Kidney tubule cell (primary cell): ENCODE measurements at regions not wholly inside any gene's neighbourhood (a gene's known extent, or its start where the extent isn't known, plus 50 kb on each side); places are given as distances from the start of the nearest gene placed in this dataset.
"Not testable (repeated sequence)": the region's sequence is repeated elsewhere in the genome, so short reads cannot be mapped to it uniquely, and the experiment has no call there.

Experiments
- DNase-seq: peaks from one replicate; pipeline ENCODE4 v3.0.0-alpha.2; 2018; ENCODE audit warnings: low spot score

GRCh38 chr21:23982546-23982945 is 1624.7 kb downstream of the MRPL39 start:
- DNase-seq, result no peak

- no peak for DNase-seq
Measured at GRCh38 chr21:23977971-23978370, 1629.3 kb downstream of the MRPL39 start.

GRCh38 chr21:23968722-23969647 is 1638.3 kb downstream of the MRPL39 start:
- peak; percentile 37 for DNase-seq

- no peak for DNase-seq
Measured at GRCh38 chr21:23968008-23968407, 1639.3 kb downstream of the MRPL39 start.

GRCh38 chr21:23963454-23963853 is 1643.8 kb downstream of the MRPL39 start:
- no peak for DNase-seq

- DNase-seq, result no peak
Measured at GRCh38 chr21:23960769-23961168, 1646.5 kb downstream of the MRPL39 start.

GRCh38 chr21:23955135-23955843 is 1652.0 kb downstream of the MRPL39 start:
- no peak for DNase-seq

GRCh38 chr21:23952269-23952668 is 1655.0 kb downstream of the MRPL39 start:
- DNase-seq, result no peak

GRCh38 chr21:23951251-23951650 is 1656.0 kb downstream of the MRPL39 start:
- DNase-seq, result peak; percentile 23

- no peak for DNase-seq
Measured at GRCh38 chr21:23950344-23950743, 1656.9 kb downstream of the MRPL39 start.

- no peak for DNase-seq
Measured at GRCh38 chr21:23949493-23949892, 1657.8 kb downstream of the MRPL39 start.

- no peak for DNase-seq
Measured at GRCh38 chr21:23939369-23940065, 1667.8 kb downstream of the MRPL39 start.

GRCh38 chr21:23936991-23937390 is 1670.3 kb downstream of the MRPL39 start:
- no peak for DNase-seq

- DNase-seq, result no peak
Measured at GRCh38 chr21:23936224-23936623, 1671.1 kb downstream of the MRPL39 start.

GRCh38 chr21:23930565-23930964 is 1676.7 kb downstream of the MRPL39 start:
- no peak for DNase-seq

GRCh38 chr21:23926430-23926829 is 1680.9 kb downstream of the MRPL39 start:
- DNase-seq, result not testable (repeated sequence)

GRCh38 chr21:23921670-23922418 is 1685.4 kb downstream of the MRPL39 start:
- no peak for DNase-seq

GRCh38 chr21:23900727-23901126 is 1706.6 kb downstream of the MRPL39 start:
- no peak for DNase-seq

- DNase-seq, result no peak
Measured at GRCh38 chr21:23899561-23899960, 1707.7 kb downstream of the MRPL39 start.

GRCh38 chr21:23890652-23891051 is 1716.6 kb downstream of the MRPL39 start:
- DNase-seq, result no peak

GRCh38 chr21:23887725-23888306 is 1719.5 kb downstream of the MRPL39 start:
- DNase-seq, result no peak
